Pancreas (tissue), 10 donors: ENCODE measurements at regions not wholly inside any gene's neighbourhood (a gene's known extent, or its start where the extent isn't known, plus 50 kb on each side); places are given as distances from the start of the nearest gene placed in this dataset.

Experiments
- ATAC-seq, 4 donors: fragments of 200-7000 bp; cut with Tn5 transposase; one replicate each; pipeline versions ENCODE4 v1.8.0 to v1.9.1; 2020; ENCODE audit warnings: mild to moderate bottlenecking in 4 of 4, moderate library complexity in 4 of 4
- DNase-seq, 6 donors: peaks; one replicate each; pipeline ENCODE4 v3.0.0-alpha.2; 2020
- FAIRE-seq: peaks from 2 replicates; lab custom pipeline; 2012; peaks lifted over from hg19 to GRCh38; lab: Jason Lieb, UNC
- H3K27ac ChIP-seq, 4 donors: fragments of 200-600 bp; sonication (generic); 1 replicate in 3 of 4; 2 replicates in 1 of 4; pipeline versions ENCODE4 v1.5.0 to v1.8.0; 2020
- H3K27me3 ChIP-seq, 4 donors: fragments of 200-600 bp; one replicate each; pipeline ENCODE4 v1.8.0; 2021
- H3K36me3 ChIP-seq, 3 donors: fragments of 200-600 bp; sonication (generic) in 1 of 3; one replicate each; pipeline versions ENCODE4 v1.5.0 to v1.8.0; 2020 to 2021
- H3K4me1 ChIP-seq, 3 donors: fragments of 200-600 bp; one replicate each; pipeline ENCODE4 v1.8.0; 2021
- H3K4me3 ChIP-seq, 4 donors: fragments of 200-600 bp; sonication (generic) in 2 of 4; one replicate each; pipeline versions ENCODE4 v1.5.0 to v1.8.0; 2020 to 2021
- H3K9me3 ChIP-seq, 4 donors: fragments of 200-600 bp; one replicate each; pipeline ENCODE4 v1.8.0; 2021
- WGBS, 2 donors: extraction: QIAGEN DNeasy Blood & Tissue Kit; methylation state at CpG; one replicate each; pipeline ENCODE4 v1.1.7; 2013; 5-methylcytosine and 5-hydroxymethylcytosine counted together
- intact Hi-C, 3 donors: fragments of 100-400 bp; cut with DNase I; formaldehyde crosslinking; loops; one replicate each; pipeline versions ENCODE4 v1.11.1 to v1.14.2; 2022
- TF ChIP-seq, protein P1 (sequence below), 4 donors: fragments of 200-600 bp; sonication (generic) in 3 of 4; IDR thresholded peaks; one replicate each; pipeline versions ENCODE4 v1.5.0 to v1.8.0; 2021; ENCODE audit warnings: antibody characterized with exemption in 4 of 4
- donor health status: healthy with polysubstance abuse.
- donor health status: DM: no; HTN: no; CAD: no; lungs with moderate emphysema.
- donor health status: DM: no; HTN: no; CAD: no.
- donor health status: control.
- donor health status: control.
- donor health status: Bipolar disorder and iron deficiency.
- donor health status: DM: yes; HTN: yes; CAD: no.
- donor health status: DM: no; HTN: no; CAD: no.
- donor health status: DM: no; HTN: no; CAD: no.
- donor health status: DM: yes; HTN: yes; CAD: no.

DNA sequence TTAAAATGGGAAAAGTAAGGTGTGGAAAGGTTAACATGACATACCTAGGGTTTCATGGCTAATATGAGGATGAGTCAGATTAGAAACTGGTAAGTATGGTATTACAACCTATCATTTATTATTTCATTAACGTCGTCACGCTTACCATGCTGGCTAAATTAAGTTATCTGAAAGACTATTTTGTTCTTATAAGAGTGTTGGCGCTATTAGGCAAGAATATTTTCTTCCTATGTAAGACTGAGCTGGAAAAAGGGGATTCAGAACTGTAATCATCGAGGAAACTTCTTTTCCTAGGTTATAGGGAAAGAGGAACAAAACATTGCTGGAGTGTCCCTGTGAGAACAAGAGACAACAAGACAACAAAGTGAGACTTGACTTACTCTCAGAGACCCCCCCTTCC lies 440.8 kb downstream of the KCNJ2 start:
- Histone ChIP-seq H3K9me3 (no peaks in the 10 kb centered on the region), H3K27ac (no peak overlapping the region), H3K27me3 (peaks cover 0 to 3% (median 0%) of the 10 kb centered on the region in 4 donors), H3K36me3 (no peaks in the 10 kb centered on the region), H3K4me3 (no peak overlapping the region), H3K4me1 (no peaks in the 10 kb centered on the region)
- WGBS, 2 donors: 81 to 93% methylated on average over 5 of the region's 5 CpGs
- intact Hi-C loops: no loop called here
- FAIRE-seq (no peak), DNase-seq (no peak), ATAC-seq (no peak)
- TF ChIP-seq, protein P1, sequence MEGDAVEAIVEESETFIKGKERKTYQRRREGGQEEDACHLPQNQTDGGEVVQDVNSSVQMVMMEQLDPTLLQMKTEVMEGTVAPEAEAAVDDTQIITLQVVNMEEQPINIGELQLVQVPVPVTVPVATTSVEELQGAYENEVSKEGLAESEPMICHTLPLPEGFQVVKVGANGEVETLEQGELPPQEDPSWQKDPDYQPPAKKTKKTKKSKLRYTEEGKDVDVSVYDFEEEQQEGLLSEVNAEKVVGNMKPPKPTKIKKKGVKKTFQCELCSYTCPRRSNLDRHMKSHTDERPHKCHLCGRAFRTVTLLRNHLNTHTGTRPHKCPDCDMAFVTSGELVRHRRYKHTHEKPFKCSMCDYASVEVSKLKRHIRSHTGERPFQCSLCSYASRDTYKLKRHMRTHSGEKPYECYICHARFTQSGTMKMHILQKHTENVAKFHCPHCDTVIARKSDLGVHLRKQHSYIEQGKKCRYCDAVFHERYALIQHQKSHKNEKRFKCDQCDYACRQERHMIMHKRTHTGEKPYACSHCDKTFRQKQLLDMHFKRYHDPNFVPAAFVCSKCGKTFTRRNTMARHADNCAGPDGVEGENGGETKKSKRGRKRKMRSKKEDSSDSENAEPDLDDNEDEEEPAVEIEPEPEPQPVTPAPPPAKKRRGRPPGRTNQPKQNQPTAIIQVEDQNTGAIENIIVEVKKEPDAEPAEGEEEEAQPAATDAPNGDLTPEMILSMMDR (IDR thresholded peaks at IDR 0.05): no peak

DNA sequence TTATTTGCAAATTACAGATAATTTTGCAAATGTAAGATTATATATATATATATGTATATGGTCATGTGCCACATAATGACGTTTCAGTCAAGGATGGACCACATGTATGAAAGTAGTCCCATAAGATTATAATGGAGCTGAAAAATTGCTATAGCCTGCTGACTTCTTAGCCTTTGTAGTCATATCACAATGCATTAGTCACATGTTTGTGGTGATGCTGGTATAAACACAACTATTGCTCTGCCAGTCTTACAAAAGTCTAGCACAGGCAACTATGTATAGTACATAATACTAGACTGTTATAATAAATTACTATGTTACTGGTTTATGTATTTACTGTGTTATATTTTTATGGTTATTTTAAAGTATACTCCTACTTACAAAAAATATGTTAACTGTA lies 444.3 kb downstream of the KCNJ2 start:
- 44 to 54% methylated on average over 1 of the region's 1 CpG for WGBS, 2 donors
- ATAC-seq: no peak
- no peak for FAIRE-seq
- intact Hi-C loops: no loop called here
- Histone ChIP-seq H3K27ac (no peak overlapping the region), H3K36me3 (no peaks in the 10 kb centered on the region), H3K27me3 (peaks cover 0 to 3% (median 0%) of the 10 kb centered on the region in 4 donors), H3K9me3 (no peaks in the 10 kb centered on the region), H3K4me3 (no peak overlapping the region), H3K4me1 (no peaks in the 10 kb centered on the region)
- TF ChIP-seq, protein P1 (IDR thresholded peaks at IDR 0.05): no peak
- no peak for DNase-seq

DNA sequence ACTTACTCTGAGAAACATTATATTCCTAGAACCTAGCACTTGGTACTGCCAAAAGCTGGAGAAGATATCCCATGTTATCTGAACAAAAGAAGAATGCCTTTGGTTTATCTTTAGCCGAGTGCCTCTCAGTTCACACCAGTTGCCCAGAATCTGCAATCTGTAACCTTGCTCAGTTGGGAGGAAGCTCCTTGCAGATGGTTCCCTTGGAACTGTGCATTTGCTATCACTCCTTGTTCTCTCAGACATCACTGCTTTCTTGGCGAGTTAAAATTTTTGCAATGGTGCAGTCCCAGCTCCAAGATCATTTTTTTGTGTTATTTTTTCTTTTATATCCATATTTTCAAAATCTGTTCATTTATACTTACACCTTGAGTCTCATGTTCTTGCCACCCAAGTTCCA lies 446.5 kb downstream of the KCNJ2 start:
- Histone ChIP-seq H3K27ac (no peak overlapping the region), H3K27me3 (no peaks in the 10 kb centered on the region), H3K4me3 (no peak overlapping the region), H3K9me3 (no peaks in the 10 kb centered on the region), H3K36me3 (no peaks in the 10 kb centered on the region), H3K4me1 (no peaks in the 10 kb centered on the region)
- ATAC-seq (no peak), DNase-seq (no peak), FAIRE-seq (no peak)
- TF ChIP-seq, protein P1 (IDR thresholded peaks at IDR 0.05): no peak
- 70 to 75% methylated on average over 2 of the region's 2 CpGs for WGBS, 2 donors
- intact Hi-C loops: no loop called here

DNA sequence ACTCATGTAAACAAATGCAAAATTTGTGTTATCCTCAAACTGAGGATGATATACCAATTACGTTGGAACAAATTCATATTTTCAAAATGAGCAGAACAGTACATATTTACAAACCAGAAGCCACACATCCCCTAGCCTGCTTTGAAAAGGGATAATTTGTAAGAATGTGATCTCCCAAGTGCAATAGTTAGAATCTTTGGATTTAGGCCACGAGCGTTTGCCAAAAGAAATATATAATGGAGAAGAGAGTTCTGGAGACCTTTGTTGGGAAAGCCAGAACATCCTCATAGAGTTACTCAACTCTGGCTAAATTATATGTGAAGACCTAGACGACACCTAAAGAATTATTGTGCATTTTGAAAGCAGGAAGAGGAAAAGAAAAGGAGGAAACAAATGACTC lies 449.3 kb downstream of the KCNJ2 start:
- FAIRE-seq (no peak), ATAC-seq (no peak), DNase-seq (no peak)
- Histone ChIP-seq H3K27me3 (no peaks in the 10 kb centered on the region), H3K4me1 (no peaks in the 10 kb centered on the region), H3K4me3 (no peak overlapping the region), H3K27ac (no peak overlapping the region), H3K9me3 (no peaks in the 10 kb centered on the region), H3K36me3 (no peaks in the 10 kb centered on the region)
- 63 to 77% methylated on average over 4 of the region's 4 CpGs for WGBS, 2 donors
- TF ChIP-seq, protein P1 (IDR thresholded peaks at IDR 0.05): no peak
- intact Hi-C loops: no loop called here

DNA sequence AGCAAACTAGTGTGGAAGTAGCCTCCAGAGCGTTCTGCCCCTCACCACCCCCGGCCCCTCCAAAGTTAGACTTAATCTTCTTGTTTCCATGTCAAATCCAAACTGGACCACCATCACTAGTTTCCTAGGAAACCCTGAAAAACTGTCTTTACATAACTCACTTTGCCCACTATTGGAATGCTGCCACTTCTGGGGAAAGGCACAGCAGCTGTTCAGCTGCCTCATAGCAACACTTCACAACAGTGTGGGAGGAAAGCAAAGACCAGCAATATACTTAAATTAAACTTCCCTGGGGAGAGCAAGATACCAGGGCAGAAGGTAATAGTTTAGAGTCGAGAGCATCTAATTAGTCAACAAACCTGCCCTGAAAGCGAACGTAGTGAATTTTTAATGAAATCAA lies 452.2 kb downstream of the KCNJ2 start:
- Histone ChIP-seq H3K27ac (no peak overlapping the region), H3K4me3 (no peak overlapping the region), H3K4me1 (no peaks in the 10 kb centered on the region), H3K36me3 (no peaks in the 10 kb centered on the region), H3K9me3 (no peaks in the 10 kb centered on the region), H3K27me3 (no peaks in the 10 kb centered on the region)
- ATAC-seq (no peak), FAIRE-seq (no peak), DNase-seq (no peak)
- 61 to 63% methylated on average over 5 of the region's 5 CpGs for WGBS, 2 donors
- TF ChIP-seq, protein P1 (IDR thresholded peaks at IDR 0.05): no peak
- intact Hi-C loops: no loop called here
